HEK293T (cell line): ENCODE measurements at regions not wholly inside any gene's neighbourhood (a gene's known extent, or its start where the extent isn't known, plus 50 kb on each side); places are given as distances from the start of the nearest gene placed in this dataset.

Experiments used
- CTCF ChIA-PET: fragments of 350-600 bp; formaldehyde crosslinking; extraction: SDS; loops from one replicate; lab custom pipeline; 2021; ENCODE audit warnings: antibody characterized with exemption, inconsistent platforms; lab: Yijun Ruan, JAX
- POLR2A ChIA-PET: fragments of 350-600 bp; formaldehyde crosslinking; extraction: SDS; loops from one replicate; lab custom pipeline; 2020; ENCODE audit warnings: antibody characterized with exemption, inconsistent platforms; lab: Yijun Ruan, JAX
- DNase-seq: peaks from one replicate; pipeline ENCODE4 v3.0.0; 2012; ENCODE audit warnings: mixed read lengths; ENCODE audit errors: extremely low spot score
- ARNT ChIP-seq: fragments of 450-650 bp; IDR thresholded peaks from 2 replicates; pipeline ENCODE4 v1.6.1; 2017; ENCODE audit warnings: mild to moderate bottlenecking
- BHLHE40 ChIP-seq: fragments of 450-650 bp; IDR thresholded peaks from 2 replicates; pipeline ENCODE4 v1.6.1; 2016; ENCODE audit warnings: mild to moderate bottlenecking, moderate library complexity, borderline replicate concordance
- CTBP1 ChIP-seq: fragments of 450-650 bp; IDR thresholded peaks from 2 replicates; pipeline ENCODE4 v1.6.1; 2016; ENCODE audit warnings: borderline replicate concordance
- ELF4 ChIP-seq: fragments of 450-650 bp; IDR thresholded peaks from 2 replicates; pipeline ENCODE4 v1.6.1; 2017; ENCODE audit warnings: antibody characterized with exemption
- FOXA1 ChIP-seq: fragments of 450-650 bp; IDR thresholded peaks from 2 replicates; pipeline ENCODE4 v1.6.1; 2016; ENCODE audit warnings: mild to moderate bottlenecking
- FOXK2 ChIP-seq: fragments of 450-650 bp; IDR thresholded peaks from 2 replicates; pipeline ENCODE4 v1.6.1; 2016; ENCODE audit warnings: mild to moderate bottlenecking
- FOXM1 ChIP-seq: fragments of 450-650 bp; IDR thresholded peaks from 2 replicates; pipeline ENCODE4 v1.6.1; 2017; ENCODE audit warnings: mild to moderate bottlenecking, borderline replicate concordance
- HDGF ChIP-seq: fragments of 450-650 bp; IDR thresholded peaks from 2 replicates; pipeline ENCODE4 v1.6.1; 2017; ENCODE audit warnings: antibody characterized with exemption, borderline replicate concordance
- L3MBTL2 ChIP-seq: fragments of 450-650 bp; conservative IDR thresholded peaks from 2 replicates; pipeline ENCODE4 v1.6.1; 2016; ENCODE audit warnings: mild to moderate bottlenecking
- LEF1 ChIP-seq: fragments of 450-650 bp; IDR thresholded peaks from 2 replicates; pipeline ENCODE4 v1.6.1; 2017; ENCODE audit warnings: mild to moderate bottlenecking, borderline replicate concordance
- NFRKB ChIP-seq: fragments of 450-650 bp; IDR thresholded peaks from 2 replicates; pipeline ENCODE4 v1.6.1; 2016; ENCODE audit warnings: mild to moderate bottlenecking, moderate library complexity
- SP1 ChIP-seq: fragments of 450-650 bp; IDR thresholded peaks from 2 replicates; pipeline ENCODE4 v1.6.1; 2017
- SUZ12 ChIP-seq: fragments of 450-650 bp; IDR thresholded peaks from 2 replicates; pipeline ENCODE4 v1.6.1; 2016; ENCODE audit warnings: mild to moderate bottlenecking
- TARDBP ChIP-seq: fragments of 450-650 bp; IDR thresholded peaks from 2 replicates; pipeline ENCODE4 v1.6.1; 2016
- ZNF384 ChIP-seq: fragments of 450-650 bp; IDR thresholded peaks from 2 replicates; pipeline ENCODE4 v1.6.1; 2016
- TF ChIP-seq, protein P1 (sequence below): fragments of 450-650 bp; IDR thresholded peaks from 2 replicates; pipeline ENCODE4 v1.6.1; 2016

DNA sequence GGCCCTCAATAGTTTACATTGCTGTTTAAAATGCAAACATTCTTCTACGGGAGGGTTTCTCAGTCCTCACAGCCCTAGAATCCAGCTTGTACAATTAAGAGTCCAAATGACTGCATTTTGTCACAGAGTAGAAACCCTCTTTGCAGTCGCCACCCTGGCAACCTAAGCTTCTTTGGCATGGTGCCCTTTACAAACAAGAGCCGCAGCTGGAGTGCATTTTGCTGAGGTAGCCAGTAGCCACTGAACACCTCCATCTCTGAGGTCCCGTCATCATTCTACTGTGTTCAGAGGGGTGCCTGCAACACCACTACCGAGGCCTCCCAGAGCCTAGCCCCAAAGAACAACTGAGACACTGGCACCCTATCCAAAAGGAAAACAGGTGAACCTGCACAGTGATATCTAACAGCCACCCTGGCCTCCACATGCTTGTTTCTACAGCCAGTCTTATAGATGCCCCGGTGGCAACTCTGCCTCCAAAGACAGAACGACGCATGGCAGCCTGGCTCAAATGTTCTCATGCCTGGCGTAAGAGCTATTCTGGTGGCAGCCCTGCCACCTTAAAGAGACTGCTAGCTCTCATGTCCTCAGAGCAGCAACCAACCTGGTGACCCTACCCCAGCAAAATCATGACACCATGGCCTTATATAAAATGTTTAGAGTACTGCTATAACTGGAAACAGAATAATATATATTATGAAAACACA is 801.9 kb downstream of the TECRL start:
- no peak for DNase-seq
- POLR2A ChIA-PET = no interaction called here
- CTCF ChIA-PET = no interaction called here
- TF ChIP-seq CTBP1 (no peak), FOXK2 (no peak)

- CTCF ChIA-PET = no interaction called here
- DNase-seq = no peak
- TF ChIP-seq, protein P1, sequence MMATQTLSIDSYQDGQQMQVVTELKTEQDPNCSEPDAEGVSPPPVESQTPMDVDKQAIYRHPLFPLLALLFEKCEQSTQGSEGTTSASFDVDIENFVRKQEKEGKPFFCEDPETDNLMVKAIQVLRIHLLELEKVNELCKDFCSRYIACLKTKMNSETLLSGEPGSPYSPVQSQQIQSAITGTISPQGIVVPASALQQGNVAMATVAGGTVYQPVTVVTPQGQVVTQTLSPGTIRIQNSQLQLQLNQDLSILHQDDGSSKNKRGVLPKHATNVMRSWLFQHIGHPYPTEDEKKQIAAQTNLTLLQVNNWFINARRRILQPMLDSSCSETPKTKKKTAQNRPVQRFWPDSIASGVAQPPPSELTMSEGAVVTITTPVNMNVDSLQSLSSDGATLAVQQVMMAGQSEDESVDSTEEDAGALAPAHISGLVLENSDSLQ = no peak
- TF ChIP-seq L3MBTL2 (no peak), CTBP1 (no peak), ARNT (no peak), ZNF384 (no peak), HDGF (no peak), FOXK2 (no peak), LEF1 (no peak), TARDBP (no peak), FOXM1 (no peak), FOXA1 (no peak)
- POLR2A ChIA-PET = no interaction called here
Measured at GRCh38 chr4:63589796-63590195, 819.5 kb downstream of the TECRL start.

DNA sequence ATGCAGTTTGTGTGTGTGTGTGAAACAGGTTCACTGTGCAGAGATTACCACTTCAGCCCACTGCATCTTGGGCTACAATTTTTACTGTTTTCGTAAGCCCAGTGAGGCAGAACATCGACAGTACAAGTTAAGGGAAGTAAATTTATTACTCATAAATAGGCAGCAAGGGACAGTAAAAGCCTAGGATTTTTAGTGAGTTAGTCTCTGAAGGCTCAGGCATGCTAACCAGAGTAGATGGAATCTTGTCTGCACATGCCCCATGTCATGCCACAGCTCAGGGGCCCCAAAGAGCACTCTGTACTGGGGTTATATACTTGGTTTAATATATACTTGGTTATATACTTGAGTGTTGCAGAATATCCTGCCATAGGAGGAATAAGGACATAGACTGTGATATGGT is 825.7 kb downstream of the TECRL start:
- POLR2A ChIA-PET = no interaction called here
- no peak for TF ChIP-seq FOXK2
- TF ChIP-seq SUZ12 = no peak
- TF ChIP-seq L3MBTL2 = no peak
- no peak for TF ChIP-seq SP1
- TF ChIP-seq ARNT = no peak
- TF ChIP-seq NFRKB = no peak
- TF ChIP-seq BHLHE40 = no peak
- no peak for TF ChIP-seq ELF4
- TF ChIP-seq, protein P1 = no peak
- TF ChIP-seq FOXM1 = no peak
- TF ChIP-seq LEF1 = no peak
- no peak for TF ChIP-seq HDGF
- no peak for TF ChIP-seq ZNF384
- TF ChIP-seq TARDBP = no peak
- TF ChIP-seq FOXA1 = no peak
- TF ChIP-seq CTBP1 = no peak

DNA sequence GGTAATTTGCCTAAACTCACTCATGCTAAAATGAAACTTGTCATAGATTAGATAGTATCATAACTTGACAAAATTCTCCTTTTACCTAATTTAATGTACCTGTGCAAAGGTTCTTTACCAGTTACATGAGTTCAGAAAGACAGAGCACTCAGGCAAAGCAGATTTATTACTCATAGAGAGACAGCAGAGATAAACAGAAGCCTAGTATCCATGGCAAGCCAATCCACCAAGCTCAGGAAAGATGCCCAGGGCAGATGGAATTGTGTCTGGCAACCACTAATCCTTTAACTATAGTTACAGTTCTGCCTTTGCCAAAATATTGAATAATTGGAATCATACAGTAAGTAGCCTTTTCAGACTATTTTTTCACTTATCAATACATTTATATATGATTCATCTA is 826.2 kb downstream of the TECRL start:
- no peak for TF ChIP-seq L3MBTL2
- no peak for TF ChIP-seq FOXK2
- TF ChIP-seq CTBP1 = no peak
- no peak for TF ChIP-seq TARDBP
- no peak for TF ChIP-seq BHLHE40
- TF ChIP-seq FOXA1 = no peak
- no peak for TF ChIP-seq ZNF384
- no peak for TF ChIP-seq LEF1
- no peak for TF ChIP-seq SUZ12
- TF ChIP-seq FOXM1 = no peak
- TF ChIP-seq SP1 = no peak
- CTCF ChIA-PET = no interaction called here
- POLR2A ChIA-PET = no interaction called here
- DNase-seq = no peak

More for the DNA sequence above, 825.7 kb downstream of the TECRL start:
- CTCF ChIA-PET = no interaction called here
- DNase-seq = no peak

- TF ChIP-seq, protein P1 = no peak
- no peak for TF ChIP-seq HDGF
- TF ChIP-seq L3MBTL2 = no peak
- no peak for TF ChIP-seq SUZ12
- TF ChIP-seq CTBP1 = no peak
- no peak for TF ChIP-seq LEF1
- no peak for TF ChIP-seq BHLHE40
- TF ChIP-seq TARDBP = no peak
- no peak for TF ChIP-seq ARNT
- no peak for TF ChIP-seq FOXA1
- TF ChIP-seq FOXK2 = no peak
- no peak for TF ChIP-seq SP1
- no peak for DNase-seq
- POLR2A ChIA-PET = no interaction called here
- CTCF ChIA-PET = no interaction called here
Measured at GRCh38 chr4:63580796-63581475, 828.3 kb downstream of the TECRL start.

- POLR2A ChIA-PET = no interaction called here
- peak; percentile 12 for DNase-seq
- TF ChIP-seq ZNF384 (no peak), NFRKB (no peak), ARNT (no peak), L3MBTL2 (no peak), SP1 (no peak), BHLHE40 (no peak), FOXK2 (no peak), TARDBP (no peak), FOXM1 (no peak), SUZ12 (no peak), CTBP1 (no peak)
- TF ChIP-seq, protein P1 = no peak
- CTCF ChIA-PET = no interaction called here
Measured at GRCh38 chr4:63578383-63578782, 830.9 kb downstream of the TECRL start.
